ENCODE measurements at regions not wholly inside any gene's neighbourhood (a gene's known extent, or its start where the extent isn't known, plus 50 kb on each side); places are given as distances from the start of the nearest gene placed in this dataset.

GRCh38 chr2:38432820-38433606, 55.9 kb upstream of the ATL2 start (continued):
- TF ChIP-seq PITX1 (CRISPR knock-in tag; IDR thresholded peaks at IDR 0.05) = peak; percentile 99
- TF ChIP-seq ATRX (CRISPR knock-in tag; IDR thresholded peaks at IDR 0.05; ENCODE audit: borderline replicate concordance) = no peak
- TF ChIP-seq ARHGAP35 (CRISPR knock-in tag; IDR thresholded peaks at IDR 0.05; ENCODE audit: borderline replicate concordance) = no peak
- 0 out of 2 replicates have a peak, but pooled peaks have one; percentile 32 for TF ChIP-seq ZNF83 (CRISPR knock-in tag; IDR thresholded peaks at IDR 0.05; ENCODE audit: borderline replicate concordance)
- TF ChIP-seq KDM3A (CRISPR knock-in tag; IDR thresholded peaks at IDR 0.05; ENCODE audit: low read depth) = peak; percentile 66; the same call in 1 of the 2 replicates
- peak; percentile 94 for TF ChIP-seq ZNF784 (CRISPR knock-in tag; IDR thresholded peaks at IDR 0.05; ENCODE audit: borderline replicate concordance)
- TF ChIP-seq RFXAP (CRISPR knock-in tag; IDR thresholded peaks at IDR 0.05; ENCODE audit: borderline replicate concordance) = peak; percentile 90
- no peak for TF ChIP-seq PRDM4 (CRISPR knock-in tag; IDR thresholded peaks at IDR 0.05; ENCODE audit: borderline replicate concordance)
- TF ChIP-seq ZMYM4 (CRISPR knock-in tag; IDR thresholded peaks at IDR 0.05) = peak; percentile 99
- peak; percentile 66; the same call in 1 of the 2 replicates for TF ChIP-seq ZNF639 (CRISPR knock-in tag; conservative IDR thresholded peaks at IDR 0.05)
- no peak for TF ChIP-seq CC2D1A (CRISPR knock-in tag; IDR thresholded peaks at IDR 0.05)
- TF ChIP-seq ZNF878 (CRISPR knock-in tag; IDR thresholded peaks at IDR 0.05) = peak; percentile 85; the same call in 1 of the 2 replicates
- TF ChIP-seq PREB (CRISPR knock-in tag; IDR thresholded peaks at IDR 0.05) = no peak
- peak; percentile 29; the same call in 1 of the 2 replicates for TF ChIP-seq ZNF737 (CRISPR knock-in tag; IDR thresholded peaks at IDR 0.05; ENCODE audit: borderline replicate concordance)
- no peak for TF ChIP-seq AFF4 (CRISPR knock-in tag; IDR thresholded peaks at IDR 0.05)
- TF ChIP-seq MAF1 (CRISPR knock-in tag; IDR thresholded peaks at IDR 0.05; ENCODE audit: borderline replicate concordance) = no peak
- TF ChIP-seq CREBL2 (CRISPR knock-in tag; IDR thresholded peaks at IDR 0.05; ENCODE audit: borderline replicate concordance) = no peak
- peak; percentile 86 for TF ChIP-seq FOXK1 (CRISPR knock-in tag; IDR thresholded peaks at IDR 0.05; ENCODE audit: borderline replicate concordance, low read depth)
- no peak for TF ChIP-seq ETV6 (CRISPR knock-in tag; conservative IDR thresholded peaks at IDR 0.05)
